Ovary (tissue), 3 donors: ENCODE measurements at regions not wholly inside any gene's neighbourhood (a gene's known extent, or its start where the extent isn't known, plus 50 kb on each side); places are given as distances from the start of the nearest gene placed in this dataset.

ENCODE experiments used
- EP300 ChIP-seq: sonication (generic); formaldehyde crosslinking; IDR thresholded peaks from one replicate; pipeline ENCODE4 v1.6.1; 2017; ENCODE audit warnings: antibody characterized with exemption
- POLR2A ChIP-seq: fragments of 450-650 bp; IDR thresholded peaks from one replicate; pipeline ENCODE4 v1.6.1; 2017; ENCODE audit warnings: antibody characterized with exemption, mild to moderate bottlenecking, moderate library complexity
- TF ChIP-seq, protein P1 (sequence below), 3 donors: fragments of 450-650 bp in 2 of 3; fragments of 200-600 bp in 1 of 3; IDR thresholded peaks; one replicate each; pipeline versions ENCODE4 v1.5.1 to v1.8.0; 2016 to 2022; ENCODE audit warnings: antibody characterized with exemption in 3 of 3, mild to moderate bottlenecking in 1 of 3
- donor health status: DM: no; HTN: no; CAD: no.

DNA sequence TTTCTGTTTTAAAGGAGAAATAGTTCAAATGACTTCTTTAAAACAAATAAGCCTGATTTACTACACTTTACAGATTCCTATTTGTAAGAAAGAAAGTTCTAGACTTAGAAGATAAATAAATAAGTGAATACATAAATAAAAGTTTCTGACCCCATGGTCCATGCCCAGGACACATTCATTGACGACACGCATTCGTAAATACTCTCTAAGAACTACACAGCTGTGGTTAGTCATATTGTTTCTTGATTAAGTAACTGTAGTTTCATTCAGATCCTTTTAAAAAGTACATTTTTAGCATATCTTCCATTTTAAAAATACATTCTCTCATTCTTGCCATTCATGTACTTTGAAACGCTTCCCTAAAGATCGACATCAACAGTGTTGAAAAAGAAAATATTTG is 497.4 kb downstream of the SETD4 start:
- TF ChIP-seq, protein P1, sequence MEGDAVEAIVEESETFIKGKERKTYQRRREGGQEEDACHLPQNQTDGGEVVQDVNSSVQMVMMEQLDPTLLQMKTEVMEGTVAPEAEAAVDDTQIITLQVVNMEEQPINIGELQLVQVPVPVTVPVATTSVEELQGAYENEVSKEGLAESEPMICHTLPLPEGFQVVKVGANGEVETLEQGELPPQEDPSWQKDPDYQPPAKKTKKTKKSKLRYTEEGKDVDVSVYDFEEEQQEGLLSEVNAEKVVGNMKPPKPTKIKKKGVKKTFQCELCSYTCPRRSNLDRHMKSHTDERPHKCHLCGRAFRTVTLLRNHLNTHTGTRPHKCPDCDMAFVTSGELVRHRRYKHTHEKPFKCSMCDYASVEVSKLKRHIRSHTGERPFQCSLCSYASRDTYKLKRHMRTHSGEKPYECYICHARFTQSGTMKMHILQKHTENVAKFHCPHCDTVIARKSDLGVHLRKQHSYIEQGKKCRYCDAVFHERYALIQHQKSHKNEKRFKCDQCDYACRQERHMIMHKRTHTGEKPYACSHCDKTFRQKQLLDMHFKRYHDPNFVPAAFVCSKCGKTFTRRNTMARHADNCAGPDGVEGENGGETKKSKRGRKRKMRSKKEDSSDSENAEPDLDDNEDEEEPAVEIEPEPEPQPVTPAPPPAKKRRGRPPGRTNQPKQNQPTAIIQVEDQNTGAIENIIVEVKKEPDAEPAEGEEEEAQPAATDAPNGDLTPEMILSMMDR (IDR thresholded peaks at IDR 0.05) = no peak
- TF ChIP-seq POLR2A = no peak
- no peak for TF ChIP-seq EP300
